HG03432 (cell line): ENCODE measurements at regions not wholly inside any gene's neighbourhood (a gene's known extent, or its start where the extent isn't known, plus 50 kb on each side); places are given as distances from the start of the nearest gene placed in this dataset.

Experiments
- ATAC-seq: cut with Tn5 transposase; IDR thresholded peaks from one replicate; pipeline ENCODE4 v1.9.1; 2021; ENCODE audit warnings: mild to moderate bottlenecking, moderate library complexity; ENCODE audit not compliant: unreplicated experiment

DNA sequence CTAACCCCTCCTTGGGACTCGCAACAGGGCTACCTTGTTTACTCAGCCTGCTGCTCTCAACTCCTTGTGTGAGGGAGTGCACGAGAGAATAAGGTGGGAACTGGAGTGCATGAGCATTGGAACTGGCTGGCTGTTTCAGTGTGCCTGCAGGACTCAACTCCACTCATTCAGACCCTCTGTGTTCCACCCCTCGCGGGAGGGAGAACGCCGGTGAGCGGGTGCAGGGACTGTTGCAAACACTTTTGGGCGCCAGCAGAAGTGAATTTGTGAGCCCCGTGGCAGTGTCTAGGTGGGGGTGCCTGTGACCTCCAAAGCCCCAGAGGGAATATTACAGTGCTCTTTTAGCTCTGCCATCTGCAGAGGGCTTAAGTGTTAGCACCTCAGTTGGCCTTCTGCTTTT lies 1978.3 kb upstream of the PIK3C3 start:
- ATAC-seq, result no peak

DNA sequence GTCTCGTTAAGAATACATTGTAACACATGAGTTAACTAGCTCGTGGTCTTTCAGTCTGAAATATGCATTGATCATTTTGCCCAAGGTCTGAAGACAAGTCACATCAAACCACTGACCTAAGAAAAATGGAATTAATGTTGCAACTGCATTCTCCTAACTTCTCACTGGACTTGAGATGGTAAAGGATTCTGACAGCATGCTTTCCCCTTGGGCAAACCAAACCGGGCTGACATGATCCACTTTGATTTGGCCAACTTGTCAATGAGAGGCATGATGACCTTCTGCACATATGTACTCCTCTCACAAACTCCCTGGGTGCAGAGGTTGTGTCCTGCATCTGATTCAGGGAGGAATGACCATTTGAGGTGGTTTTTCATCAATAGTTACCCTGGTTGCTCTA lies 1982.5 kb upstream of the PIK3C3 start:
- ATAC-seq, result no peak

DNA sequence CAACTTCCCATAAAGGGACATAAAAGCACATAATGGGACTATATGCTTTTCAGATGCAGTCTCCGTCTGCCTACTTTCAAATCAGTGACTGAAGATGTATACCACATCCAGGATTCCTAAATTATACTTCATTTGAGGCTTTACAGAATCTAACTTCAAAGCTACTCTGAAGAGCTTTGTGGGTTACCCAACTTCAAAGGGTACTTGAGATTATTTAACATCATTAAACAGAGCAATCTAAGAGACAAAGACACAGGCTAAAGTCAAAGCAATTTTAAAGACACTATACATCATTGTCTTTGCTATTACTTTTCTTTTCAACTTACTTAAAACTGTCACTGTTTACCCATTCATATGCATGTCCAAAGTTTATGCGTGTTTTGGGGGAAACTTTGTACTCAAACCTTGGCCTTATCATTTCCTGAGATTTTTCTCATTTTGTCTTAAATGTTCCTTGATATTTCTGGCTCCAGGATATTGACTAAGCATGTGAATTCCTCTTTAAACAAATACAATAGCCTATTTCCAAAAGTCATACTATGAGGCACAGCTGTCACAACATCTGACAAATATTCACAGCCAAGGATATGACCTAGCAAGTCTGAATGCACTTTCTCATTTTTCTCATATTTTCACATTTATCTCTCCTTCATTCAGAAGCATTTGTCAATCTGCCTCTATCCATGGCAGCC lies 1985.1 kb upstream of the PIK3C3 start:
- no peak for ATAC-seq

DNA sequence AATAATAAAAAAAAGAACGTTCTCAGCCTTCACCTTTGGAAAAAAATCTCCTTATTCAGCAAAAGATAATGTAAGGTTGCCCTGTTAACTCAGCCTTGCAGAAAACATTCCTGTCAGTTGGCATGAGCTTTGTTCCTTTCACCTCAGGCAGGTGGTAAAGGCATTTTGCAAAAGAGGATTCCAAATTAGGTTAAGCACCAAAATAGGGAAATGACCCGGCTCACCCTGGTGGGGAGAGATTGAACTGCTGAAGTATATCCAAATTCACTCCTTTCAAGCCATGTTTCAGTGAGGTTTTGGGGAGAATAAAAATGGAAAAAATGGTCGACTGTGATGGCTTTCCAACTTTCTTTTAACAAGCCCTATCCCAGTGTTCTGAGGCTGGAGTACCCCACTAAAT lies 1988.8 kb upstream of the PIK3C3 start:
- ATAC-seq, result no peak

DNA sequence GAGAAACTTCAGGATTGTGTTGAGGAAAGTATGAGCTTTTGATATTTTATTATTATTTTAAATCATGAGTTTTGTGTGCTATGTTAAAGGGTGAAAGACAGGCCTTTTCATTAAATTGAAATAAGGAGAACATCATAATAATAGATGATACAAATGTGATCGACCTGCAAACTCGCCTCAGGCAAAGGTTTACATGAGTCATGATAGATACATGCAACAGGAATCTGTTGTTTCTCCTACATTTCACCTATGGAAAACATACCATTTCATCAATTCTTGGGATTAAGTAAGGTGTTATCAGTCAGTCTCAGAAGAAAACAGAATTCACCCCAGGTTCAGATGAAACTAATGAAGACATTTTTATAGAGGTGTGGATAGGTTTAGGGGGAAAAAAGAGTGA lies 1992.5 kb upstream of the PIK3C3 start:
- no peak for ATAC-seq

DNA sequence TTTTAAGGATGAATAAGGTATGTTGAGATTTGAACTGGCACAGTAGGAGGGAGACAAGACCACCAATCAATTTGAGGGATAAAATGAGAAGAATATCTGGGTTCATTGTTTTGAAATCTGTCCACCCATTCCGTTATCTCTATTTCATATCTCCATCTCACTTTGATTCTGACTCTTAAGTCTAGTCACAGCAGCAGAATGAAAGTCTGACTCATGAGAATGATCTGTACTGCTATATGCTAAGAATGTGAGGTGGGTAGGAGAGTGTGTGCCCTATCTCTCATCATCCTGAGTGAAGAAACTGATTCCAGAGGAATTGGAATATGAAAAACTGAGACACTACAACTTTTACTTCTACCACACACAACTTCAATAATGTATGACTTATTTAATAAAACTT lies 1994.5 kb upstream of the PIK3C3 start:
- no peak for ATAC-seq

DNA sequence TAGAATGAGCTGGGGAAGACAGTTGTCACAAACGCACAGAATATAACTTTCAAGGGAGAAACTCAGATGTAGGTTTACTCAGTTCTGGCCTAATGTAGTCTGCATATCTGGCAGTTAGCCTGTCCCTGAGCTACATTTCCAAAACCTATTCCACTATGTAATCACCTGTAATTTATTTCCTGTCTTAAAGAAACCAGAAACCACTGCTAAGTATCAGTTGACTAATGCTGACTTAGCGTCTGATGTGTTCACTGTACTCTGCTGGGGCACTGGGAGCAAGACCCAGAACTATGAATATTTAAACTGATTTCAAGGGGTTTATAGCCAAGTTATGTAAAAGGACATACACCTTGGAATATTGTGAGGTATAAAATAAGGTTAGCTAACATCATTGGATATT lies 1995.2 kb upstream of the PIK3C3 start:
- ATAC-seq, result no peak

DNA sequence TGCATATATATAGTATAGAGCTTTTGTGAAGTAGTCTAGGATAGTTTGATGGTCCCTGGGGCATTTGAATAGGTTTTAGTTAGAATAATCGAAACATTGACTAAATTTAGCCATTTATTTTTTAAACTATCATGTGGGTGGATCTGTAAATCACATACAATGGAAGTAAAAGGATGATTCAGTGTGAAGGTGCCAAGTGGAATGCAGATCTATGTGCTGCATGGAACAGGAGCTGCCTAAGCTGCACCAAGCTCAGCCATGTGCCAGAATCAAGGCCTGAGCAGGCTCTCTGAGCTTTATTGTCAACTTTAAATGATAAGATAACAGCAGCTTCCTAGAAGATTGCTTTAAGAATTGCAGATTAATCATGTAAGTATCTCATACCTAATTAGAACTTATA lies 1996.2 kb upstream of the PIK3C3 start:
- no peak for ATAC-seq

DNA sequence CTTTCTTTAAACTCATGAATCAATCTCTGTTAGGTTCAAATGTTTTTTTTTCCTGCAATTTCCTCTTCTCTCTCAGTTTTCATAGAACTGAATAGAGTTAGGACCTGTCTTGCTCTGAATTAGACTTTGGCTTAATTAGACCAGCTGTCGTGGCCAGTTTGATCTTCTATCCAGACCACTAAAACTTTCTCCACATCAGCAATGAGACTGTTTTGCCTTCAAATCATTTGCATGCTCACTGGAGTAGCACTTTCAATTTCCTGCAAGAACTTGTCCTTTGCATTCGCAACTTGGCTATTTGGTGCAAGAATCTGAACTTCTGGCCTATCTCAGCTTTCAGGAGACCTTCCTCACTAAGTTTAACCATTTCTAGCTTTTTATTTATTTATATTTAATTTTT lies 2002.2 kb upstream of the PIK3C3 start:
- ATAC-seq, result no peak

DNA sequence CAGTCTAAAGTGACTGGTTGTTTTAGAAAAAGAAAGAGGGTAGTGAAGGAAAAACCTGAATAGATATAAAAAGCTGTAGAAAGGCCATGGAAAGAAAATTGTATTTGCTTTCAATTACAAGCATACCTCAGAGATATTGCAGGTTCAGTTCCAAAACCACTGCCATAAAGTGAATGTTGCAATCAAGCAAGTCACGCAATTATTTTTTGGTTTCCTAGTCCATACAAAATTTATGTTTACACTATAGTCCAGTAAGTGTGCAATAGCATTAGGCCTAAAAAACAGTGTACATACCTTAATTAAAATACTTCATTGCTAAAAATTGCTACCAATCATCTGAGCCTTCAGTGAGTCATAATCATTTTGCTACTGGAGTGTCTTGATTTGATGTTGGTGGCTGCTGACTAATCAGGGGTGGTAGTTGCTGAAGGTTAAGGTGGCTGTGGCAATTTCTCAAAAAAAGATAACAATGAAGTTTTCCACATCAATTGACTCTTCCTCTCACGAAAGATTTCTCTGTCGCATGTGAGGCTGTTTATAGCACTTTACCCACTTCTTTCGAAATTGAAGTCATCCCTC lies 2003.8 kb upstream of the PIK3C3 start:
- no peak for ATAC-seq

DNA sequence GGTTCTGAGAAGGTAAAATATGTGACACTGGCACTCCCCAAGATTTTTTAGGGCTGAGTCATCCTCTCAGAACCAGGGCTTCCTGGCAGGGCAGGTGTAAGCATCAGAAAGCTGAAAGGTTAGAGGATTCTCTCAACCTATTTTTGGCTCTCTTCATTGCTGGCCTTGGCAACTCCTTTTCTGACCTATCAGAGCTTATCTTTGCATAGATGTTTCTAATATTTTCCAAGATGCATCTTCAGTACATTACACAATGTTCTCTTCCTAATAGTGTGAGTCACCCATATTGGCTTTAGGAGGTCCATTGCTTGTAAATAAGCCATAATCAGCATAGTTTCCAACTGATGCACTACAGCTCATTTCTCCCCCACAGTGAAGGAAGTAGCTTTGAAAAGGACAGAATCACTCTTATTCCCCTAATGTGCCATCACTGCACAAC lies 2008.4 kb upstream of the PIK3C3 start:
- ATAC-seq, result no peak

DNA sequence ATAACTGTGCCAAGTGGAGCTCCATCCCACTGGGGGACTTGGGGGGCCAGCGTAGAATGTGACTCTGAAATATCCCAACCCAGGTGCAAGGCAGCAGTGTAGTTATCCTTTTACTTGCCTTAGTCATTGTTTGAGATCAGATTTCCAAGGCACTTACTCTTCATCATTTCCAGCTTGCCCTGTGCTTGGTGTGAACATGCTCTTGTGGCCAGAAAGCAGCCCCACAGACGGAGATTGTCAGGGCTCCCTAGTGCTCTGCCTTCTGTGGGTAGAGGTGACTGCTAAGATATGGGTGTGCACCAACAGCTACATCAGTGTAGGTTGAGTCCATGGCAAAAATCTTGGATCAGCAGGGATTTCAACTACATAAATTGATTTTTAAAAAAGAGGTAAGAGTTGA lies 2010.0 kb upstream of the PIK3C3 start:
- ATAC-seq, result no peak

DNA sequence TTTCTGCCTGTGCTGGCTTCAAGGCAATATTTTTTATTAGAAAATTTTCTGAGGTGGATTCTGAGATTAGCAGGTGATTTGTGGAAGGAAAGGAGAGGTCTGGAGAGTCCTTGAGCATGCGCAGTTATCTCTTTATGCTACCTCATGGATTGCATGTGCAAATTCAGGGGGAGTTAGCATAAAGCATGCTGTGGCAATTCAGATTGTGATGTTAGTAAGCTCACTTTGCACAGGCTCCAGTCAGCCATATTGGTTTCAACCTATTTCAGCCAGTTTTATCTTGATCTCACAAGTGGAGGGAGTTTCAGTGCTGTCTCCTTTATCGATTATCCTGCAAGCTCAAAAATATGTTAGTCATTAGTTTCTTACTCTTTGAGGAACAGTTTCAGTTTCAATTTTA lies 2012.3 kb upstream of the PIK3C3 start:
- no peak for ATAC-seq

DNA sequence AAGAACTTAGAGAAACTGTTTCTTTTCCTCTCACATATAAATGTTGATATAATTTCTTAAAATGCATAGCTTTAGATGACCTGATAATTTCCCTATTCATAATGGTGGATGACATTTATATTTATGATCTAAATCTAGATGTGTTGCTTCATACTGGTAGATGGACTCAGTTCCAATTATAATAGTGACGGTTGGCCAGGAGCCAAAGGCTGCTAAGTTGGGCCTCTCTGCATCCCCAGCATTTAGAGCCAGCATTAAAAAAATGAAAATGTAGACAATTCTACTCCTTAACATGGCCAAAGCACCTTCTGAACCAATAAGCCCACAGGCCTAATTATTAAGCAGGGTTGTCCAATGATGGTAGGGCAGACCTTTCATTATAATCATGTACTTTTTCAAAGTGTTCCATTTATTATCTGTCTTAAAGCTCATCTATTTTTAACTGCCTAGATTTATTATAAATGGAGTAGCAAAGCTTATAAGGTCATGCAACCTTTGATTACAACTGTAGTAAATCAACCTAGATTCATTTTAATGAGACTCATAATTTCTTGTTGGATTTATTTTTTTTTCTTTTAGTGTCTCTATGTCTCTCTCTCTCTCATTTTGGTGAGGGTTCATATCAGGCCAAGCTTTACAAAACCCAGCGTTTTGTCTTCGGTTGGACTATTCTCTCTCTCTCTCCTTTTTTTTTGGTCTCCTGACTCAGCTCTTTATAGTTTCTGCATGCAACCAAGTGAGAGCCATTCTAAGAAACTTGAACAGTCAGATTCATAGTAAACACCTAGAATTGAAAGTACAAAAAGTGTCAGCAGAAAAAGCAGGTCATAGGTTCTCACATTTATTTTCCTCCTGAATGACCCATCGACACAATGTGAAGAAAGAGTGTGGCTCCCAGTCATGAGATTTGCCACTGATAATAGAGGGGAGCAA lies 2016.1 kb upstream of the PIK3C3 start:
- ATAC-seq, result no peak

DNA sequence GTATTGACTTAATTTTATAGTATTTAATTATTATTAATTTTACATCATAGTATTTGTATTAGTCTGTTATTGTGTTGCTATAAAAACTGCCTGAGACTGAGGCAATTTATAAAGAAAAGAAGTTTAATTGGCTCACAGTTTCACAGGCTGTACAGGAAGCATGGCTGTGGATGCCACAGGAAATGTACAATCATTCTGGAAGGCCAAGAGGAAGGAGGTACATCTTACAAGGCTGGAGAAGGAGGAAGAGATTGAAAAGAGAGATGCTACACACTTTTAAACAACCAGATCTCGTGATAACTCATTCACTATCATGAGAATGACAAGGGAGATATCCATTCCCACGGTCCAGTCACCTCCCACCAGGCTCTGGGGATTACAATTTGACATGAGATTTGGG lies 2019.4 kb upstream of the PIK3C3 start:
- ATAC-seq, result no peak

DNA sequence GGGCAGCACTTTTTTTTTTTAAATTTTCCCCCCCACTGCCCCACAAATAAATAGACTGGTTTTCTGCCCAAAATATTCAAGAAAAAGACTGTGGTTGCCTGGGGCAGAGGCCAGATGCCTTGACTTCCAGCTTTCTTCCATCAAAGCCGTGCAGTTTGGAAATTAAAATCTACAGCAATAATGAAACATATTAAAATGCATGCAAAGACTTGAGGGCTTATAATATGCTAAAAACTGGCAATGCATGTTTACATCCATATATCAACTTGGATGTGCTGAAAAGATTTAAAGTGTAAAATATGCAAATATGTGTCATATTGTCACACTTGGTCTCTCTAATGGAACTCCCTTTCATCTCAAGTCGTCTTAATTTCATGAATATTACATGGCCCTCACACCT lies 2036.2 kb upstream of the PIK3C3 start:
- no peak for ATAC-seq

DNA sequence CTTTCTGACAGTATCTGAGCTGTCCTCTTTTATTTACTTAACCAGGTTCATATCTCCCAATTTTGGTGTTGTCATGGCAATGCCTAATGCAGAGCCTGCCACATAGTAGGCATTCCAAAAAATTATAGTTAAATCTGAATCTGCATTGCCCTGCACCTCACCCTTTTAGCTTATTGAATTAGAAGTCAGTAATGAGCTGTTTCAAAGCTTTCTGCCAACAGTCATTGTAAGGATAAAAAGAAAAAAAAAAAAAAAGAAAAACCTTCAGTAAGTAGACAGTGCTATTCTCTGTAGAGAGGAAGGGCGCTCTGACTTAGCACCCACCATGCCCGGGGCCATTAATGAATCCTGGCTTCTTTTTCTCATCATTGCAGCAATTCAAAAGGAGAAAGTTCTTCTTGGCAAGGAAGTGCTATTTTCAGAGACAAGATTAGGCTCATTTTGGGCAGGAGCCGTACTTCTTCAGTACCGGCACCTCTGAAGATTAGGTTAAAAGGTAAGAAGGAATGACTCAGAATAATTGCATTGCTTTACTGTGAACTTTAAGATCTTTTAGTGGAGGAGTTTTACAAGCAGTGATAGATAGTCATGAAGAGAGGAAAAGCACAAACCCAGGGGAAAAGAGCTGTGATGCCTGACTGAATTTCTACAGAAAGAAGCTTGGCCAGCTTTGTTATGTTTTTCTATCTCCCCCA lies 2041.2 kb upstream of the PIK3C3 start:
- no peak for ATAC-seq

DNA sequence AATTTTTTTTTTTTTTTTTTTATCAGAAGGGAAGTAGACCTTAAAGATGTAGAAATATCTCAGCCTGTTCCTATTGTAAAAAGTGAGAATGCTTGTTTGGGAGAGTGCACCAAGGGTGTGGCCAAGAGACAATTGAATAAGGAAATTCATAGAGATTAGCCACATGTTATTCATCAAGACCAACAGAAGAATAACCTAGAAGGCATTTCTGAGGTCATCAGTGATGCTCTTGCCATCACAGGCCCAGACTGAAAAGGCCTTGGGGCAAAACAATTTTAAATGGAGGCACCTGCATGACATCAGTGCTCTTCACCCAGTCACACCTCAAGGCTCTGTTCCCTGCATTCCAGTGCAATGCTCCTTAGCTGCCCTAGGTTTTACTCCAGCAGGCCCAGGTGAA lies 2043.3 kb upstream of the PIK3C3 start:
- ATAC-seq, result no peak

DNA sequence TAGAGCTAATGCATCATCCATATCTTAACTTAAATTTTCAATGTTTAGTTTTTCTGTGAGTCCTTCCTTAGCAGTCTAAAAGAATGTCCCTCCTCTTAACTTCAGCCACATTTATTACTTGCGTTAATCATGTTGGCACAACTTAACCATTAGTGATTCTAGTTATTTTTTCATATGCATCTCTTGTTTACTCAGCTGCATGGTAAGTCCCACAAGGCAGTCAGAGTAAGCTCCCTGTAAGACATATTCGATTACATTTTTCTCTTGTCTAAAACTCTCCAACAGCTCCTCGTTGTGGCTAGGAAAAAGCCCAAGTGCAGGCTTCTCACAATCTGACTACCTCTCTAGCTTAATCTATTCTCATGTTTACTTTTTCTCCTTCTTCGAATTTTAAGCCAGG lies 2045.3 kb upstream of the PIK3C3 start:
- ATAC-seq, result no peak

DNA sequence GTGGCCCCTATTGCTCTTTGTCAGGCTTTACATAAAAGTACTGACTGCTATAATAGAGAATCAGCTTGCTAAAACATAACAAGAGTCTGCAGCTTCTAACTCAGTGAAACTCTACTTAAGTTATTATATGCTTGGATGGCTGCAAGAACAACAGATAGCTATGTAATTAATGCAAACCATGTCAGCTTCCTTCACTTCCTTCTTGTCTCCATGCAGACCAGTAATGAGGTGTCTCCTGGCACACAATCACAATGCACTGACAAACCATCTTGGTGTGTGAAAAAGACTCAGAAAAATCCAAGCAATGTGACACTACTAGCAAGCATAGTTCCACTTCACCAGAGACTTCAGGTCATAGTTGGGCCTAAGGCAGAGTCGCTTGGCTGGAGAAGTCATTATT lies 2068.9 kb upstream of the PIK3C3 start:
- no peak for ATAC-seq

DNA sequence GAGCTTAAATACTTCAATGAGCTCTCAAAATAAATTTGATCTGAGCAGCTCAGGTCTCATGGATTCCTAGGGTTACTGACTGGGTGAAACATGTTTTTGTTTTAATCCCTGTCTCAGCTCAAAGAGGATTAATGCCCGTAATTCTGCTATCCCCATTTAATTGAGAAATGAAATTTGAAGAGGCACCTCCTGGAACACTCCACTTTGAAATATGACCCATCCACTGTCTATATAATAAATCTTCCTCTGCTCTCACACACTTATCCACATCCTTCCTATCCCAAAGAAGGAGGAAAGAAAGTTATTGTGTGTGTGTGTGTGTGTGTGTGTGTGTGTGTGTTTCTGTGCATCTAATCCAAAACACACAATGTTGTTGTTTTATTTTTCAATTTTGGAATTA lies 2082.4 kb upstream of the PIK3C3 start:
- no peak for ATAC-seq
